Panc1 (cell line): ENCODE measurements at regions not wholly inside any gene's neighbourhood (a gene's known extent, or its start where the extent isn't known, plus 50 kb on each side); places are given as distances from the start of the nearest gene placed in this dataset.

Experiments used
- CTCF ChIP-seq: fragments of 450-650 bp; IDR thresholded peaks from 2 replicates; pipeline ENCODE4 v1.5.1; 2017; ENCODE audit warnings: mild to moderate bottlenecking
- POLR2AphosphoS5 ChIP-seq: IDR thresholded peaks from 2 replicates; pipeline ENCODE4 v1.6.1; 2012; ENCODE audit warnings: mild to moderate bottlenecking, low read depth, low read length, moderate library complexity
- TF ChIP-seq, protein P1 (sequence below), 2 experiments: IDR thresholded peaks; 2 replicates each; pipeline ENCODE4 v1.6.1; 2011 to 2012; ENCODE audit warnings: low read depth in 2 of 2, control low read depth in 1 of 2, low read length in 1 of 2, mild to moderate bottlenecking in 1 of 2, moderate library complexity in 1 of 2; ENCODE audit not compliant: insufficient read depth in 1 of 2

GRCh38 chr14:61219256-61219655 is 61.9 kb downstream of the TMEM30B start:
- TF ChIP-seq CTCF, result no peak
- TF ChIP-seq, protein P1, sequence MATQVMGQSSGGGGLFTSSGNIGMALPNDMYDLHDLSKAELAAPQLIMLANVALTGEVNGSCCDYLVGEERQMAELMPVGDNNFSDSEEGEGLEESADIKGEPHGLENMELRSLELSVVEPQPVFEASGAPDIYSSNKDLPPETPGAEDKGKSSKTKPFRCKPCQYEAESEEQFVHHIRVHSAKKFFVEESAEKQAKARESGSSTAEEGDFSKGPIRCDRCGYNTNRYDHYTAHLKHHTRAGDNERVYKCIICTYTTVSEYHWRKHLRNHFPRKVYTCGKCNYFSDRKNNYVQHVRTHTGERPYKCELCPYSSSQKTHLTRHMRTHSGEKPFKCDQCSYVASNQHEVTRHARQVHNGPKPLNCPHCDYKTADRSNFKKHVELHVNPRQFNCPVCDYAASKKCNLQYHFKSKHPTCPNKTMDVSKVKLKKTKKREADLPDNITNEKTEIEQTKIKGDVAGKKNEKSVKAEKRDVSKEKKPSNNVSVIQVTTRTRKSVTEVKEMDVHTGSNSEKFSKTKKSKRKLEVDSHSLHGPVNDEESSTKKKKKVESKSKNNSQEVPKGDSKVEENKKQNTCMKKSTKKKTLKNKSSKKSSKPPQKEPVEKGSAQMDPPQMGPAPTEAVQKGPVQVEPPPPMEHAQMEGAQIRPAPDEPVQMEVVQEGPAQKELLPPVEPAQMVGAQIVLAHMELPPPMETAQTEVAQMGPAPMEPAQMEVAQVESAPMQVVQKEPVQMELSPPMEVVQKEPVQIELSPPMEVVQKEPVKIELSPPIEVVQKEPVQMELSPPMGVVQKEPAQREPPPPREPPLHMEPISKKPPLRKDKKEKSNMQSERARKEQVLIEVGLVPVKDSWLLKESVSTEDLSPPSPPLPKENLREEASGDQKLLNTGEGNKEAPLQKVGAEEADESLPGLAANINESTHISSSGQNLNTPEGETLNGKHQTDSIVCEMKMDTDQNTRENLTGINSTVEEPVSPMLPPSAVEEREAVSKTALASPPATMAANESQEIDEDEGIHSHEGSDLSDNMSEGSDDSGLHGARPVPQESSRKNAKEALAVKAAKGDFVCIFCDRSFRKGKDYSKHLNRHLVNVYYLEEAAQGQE (IDR thresholded peaks at IDR 0.05; ENCODE audit: insufficient read depth in 1 of 2, low read depth in 2 of 2, low read length in 1 of 2), result no peak
- no peak for TF ChIP-seq POLR2AphosphoS5
